Natural killer cell treated with Interleukin-12 subunit alpha and Interleukin-12 subunit beta and Interleukin-15 and Interleukin-18, amount 100 ng/mL, for 72 hours (primary cell): ENCODE measurements at regions not wholly inside any gene's neighbourhood (a gene's known extent, or its start where the extent isn't known, plus 50 kb on each side); places are given as distances from the start of the nearest gene placed in this dataset.
"Not testable (repeated sequence)": the region's sequence is repeated elsewhere in the genome, so short reads cannot be mapped to it uniquely, and the experiment has no call there.

Experiments used
- ATAC-seq, 2 donors: fragments of 150-1000 bp; cut with Tn5 transposase in 1 of 2; sonication (Bioruptor Pico), chemical (Tn5 transposase) in 1 of 2; 2 replicates each; pipeline ENCODE4 v1.10.0; 2021
- DNase-seq: peaks from one replicate; pipeline ENCODE4 v3.0.0; 2022; ENCODE audit warnings: low spot score
- H3K27ac Mint-ChIP-seq, 2 donors: 1 replicate in 1 of 2; 2 replicates in 1 of 2; pipeline ENCODE4 v1.8.0; 2022; ENCODE audit warnings: mixed read lengths in 2 of 2, mild to moderate bottlenecking in 1 of 2, moderate library complexity in 1 of 2
- H3K27me3 Mint-ChIP-seq, 2 donors: 1 replicate in 1 of 2; 2 replicates in 1 of 2; pipeline ENCODE4 v1.8.0; 2022; ENCODE audit warnings: mixed read lengths in 2 of 2
- H3K36me3 Mint-ChIP-seq: one replicate; pipeline ENCODE4 v1.8.0; 2022; ENCODE audit warnings: mixed read lengths
- H3K4me1 Mint-ChIP-seq, 2 donors: 1 replicate in 1 of 2; 2 replicates in 1 of 2; pipeline ENCODE4 v1.8.0; 2022; ENCODE audit warnings: low read depth in 2 of 2, mixed read lengths in 2 of 2, mild to moderate bottlenecking in 1 of 2
- H3K4me3 Mint-ChIP-seq: one replicate; pipeline ENCODE4 v1.8.0; 2022; ENCODE audit warnings: mixed read lengths
- H3K9me3 Mint-ChIP-seq: 2 replicates; pipeline ENCODE4 v1.8.0; 2022; ENCODE audit warnings: mixed read lengths

- H3K4me3 Mint-ChIP-seq = no peak overlapping the region
- H3K36me3 Mint-ChIP-seq = peaks cover 5% of the 10 kb centered on the region
- DNase-seq = no peak
- peaks cover 3% of the 10 kb centered on the region for H3K9me3 Mint-ChIP-seq
- H3K27me3 Mint-ChIP-seq = peaks cover 0 to 21% of the 10 kb centered on the region in 2 donors
- ATAC-seq = no peak
- H3K27ac Mint-ChIP-seq = peak overlapping the region in 1 of 2 donors; percentile 1
- H3K4me1 Mint-ChIP-seq = peaks cover 3 to 7% of the 10 kb centered on the region in 2 donors
Measured at GRCh38 chr3:101963902-101964362, 114.6 kb downstream of the NFKBIZ start.

DNA sequence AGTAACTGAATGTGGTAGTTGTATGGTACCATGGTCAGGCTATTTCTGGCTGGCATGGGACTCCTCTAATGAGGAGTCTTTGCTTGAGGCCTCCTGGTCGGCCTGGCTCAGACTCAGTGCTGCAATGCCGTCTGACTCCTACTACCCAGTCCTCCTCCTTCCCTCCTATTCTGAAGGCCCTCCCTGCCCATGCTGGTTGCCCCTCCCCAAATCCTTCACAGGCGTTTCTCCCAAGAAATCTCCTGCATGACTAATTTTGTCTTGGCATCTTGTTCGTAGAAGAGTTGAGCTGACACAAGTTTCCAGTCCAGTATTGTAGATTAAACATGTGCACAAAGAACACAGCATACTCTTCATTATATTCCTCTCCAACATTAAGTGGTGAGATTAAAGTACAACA lies 115.5 kb downstream of the NFKBIZ start:
- Mint-ChIP-seq H3K36me3 (peaks cover 5% of the 10 kb centered on the region), H3K4me1 (peaks cover 3 to 7% of the 10 kb centered on the region in 2 donors), H3K27ac (no peak overlapping the region), H3K9me3 (peaks cover 5% of the 10 kb centered on the region), H3K27me3 (peaks cover 2 to 21% of the 10 kb centered on the region in 2 donors), H3K4me3 (no peak overlapping the region)
- no peak for DNase-seq
- ATAC-seq = no peak

DNA sequence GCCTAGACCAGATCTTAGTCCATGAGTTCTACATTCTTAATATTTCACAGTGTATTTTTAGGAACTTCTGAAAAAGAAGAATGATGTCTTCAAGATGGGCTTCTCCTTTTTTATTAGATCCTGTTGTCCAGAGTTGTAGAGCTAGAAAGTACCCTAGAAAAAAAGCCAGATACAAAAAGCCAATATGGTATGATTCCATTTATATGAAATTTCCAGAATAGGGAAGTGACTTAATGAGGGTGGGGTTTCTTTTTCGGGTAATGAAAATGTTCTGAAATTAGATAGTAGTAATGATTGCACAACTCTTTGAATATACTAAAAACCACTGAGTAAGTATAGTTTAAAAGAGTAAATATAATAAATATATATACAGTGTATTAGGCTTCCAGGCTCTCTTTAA lies 116.9 kb downstream of the NFKBIZ start:
- Mint-ChIP-seq H3K27me3 (peaks cover 2 to 26% of the 10 kb centered on the region in 2 donors), H3K27ac (no peak overlapping the region), H3K9me3 (peaks cover 9% of the 10 kb centered on the region), H3K36me3 (peaks cover 5% of the 10 kb centered on the region), H3K4me1 (peaks cover 3 to 7% of the 10 kb centered on the region in 2 donors), H3K4me3 (no peak overlapping the region)
- DNase-seq (no peak), ATAC-seq (no peak)

GRCh38 chr3:101970212-101970611 lies 120.9 kb downstream of the NFKBIZ start:
- Mint-ChIP-seq H3K27ac (no peak overlapping the region), H3K27me3 (peaks cover 4 to 15% of the 10 kb centered on the region in 2 donors), H3K4me1 (peaks cover 4 to 11% of the 10 kb centered on the region in 2 donors), H3K4me3 (no peak overlapping the region), H3K9me3 (peaks cover 9% of the 10 kb centered on the region), H3K36me3 (peaks cover 5% of the 10 kb centered on the region)
- no peak for ATAC-seq
- DNase-seq = no peak

DNA sequence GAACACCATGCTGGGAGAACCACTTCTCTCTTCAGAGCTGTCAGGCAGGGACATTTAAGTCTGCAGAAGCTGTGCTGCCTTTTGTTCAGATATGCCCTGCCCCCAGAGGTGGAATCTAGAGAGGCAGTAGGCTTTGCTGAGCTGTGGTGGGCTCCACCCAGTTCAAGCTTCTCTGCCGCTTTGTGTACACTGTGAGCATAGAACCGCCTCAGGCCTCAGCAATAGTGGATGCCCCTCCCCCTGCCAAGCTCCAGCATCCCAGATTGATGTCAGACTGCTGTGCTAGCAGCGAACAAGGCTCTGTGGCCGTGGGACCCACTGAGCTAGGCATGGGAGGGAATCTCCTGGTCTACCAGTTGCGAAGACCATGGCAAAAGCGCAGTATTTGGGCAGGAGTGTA lies 121.6 kb downstream of the NFKBIZ start:
- Mint-ChIP-seq H3K4me1 (peaks cover 4 to 11% of the 10 kb centered on the region in 2 donors), H3K4me3 (no peak overlapping the region), H3K27me3 (peaks cover 4 to 15% of the 10 kb centered on the region in 2 donors), H3K9me3 (peaks cover 9% of the 10 kb centered on the region), H3K36me3 (peaks cover 5% of the 10 kb centered on the region), H3K27ac (no peak overlapping the region)
- DNase-seq (no peak), ATAC-seq (no peak)

DNA sequence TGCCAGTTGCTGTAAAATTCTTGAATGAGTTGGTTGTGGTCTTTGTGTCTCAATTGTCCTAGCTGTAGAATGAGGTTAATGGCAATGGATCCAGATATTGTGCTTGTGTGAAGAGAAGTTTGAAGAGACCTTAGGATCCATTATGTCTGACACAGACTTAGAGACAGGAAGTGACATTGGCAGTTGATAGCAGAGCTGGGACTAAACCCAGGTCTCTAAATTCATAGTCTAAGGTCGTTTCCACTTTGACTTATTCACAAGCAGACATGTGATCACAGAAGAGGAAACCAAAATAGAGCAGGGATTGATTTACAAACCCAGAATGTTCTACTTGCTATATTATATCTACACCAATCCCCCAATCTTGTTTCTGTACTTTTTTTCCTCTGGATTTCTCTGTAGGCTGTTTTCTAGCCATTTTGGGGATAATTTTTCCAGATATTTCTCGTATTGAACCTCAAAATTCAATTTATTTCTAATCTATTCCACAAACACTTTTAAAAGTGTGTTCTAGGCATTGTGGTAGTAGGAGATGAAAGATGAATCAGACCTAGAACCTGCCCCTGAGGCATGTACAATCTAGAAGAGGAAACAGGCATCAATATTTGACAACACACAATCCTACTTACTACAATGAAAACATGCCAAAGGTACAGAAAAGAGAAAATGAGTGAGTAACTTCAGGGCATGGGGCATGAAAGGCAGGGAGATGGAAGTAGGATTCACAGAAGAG lies 123.3 kb downstream of the NFKBIZ start:
- ATAC-seq (no peak), DNase-seq (no peak)
- Mint-ChIP-seq H3K36me3 (peaks cover 5% of the 10 kb centered on the region), H3K9me3 (peaks cover 9% of the 10 kb centered on the region), H3K4me3 (no peak overlapping the region), H3K4me1 (peaks cover 4 to 11% of the 10 kb centered on the region in 2 donors), H3K27ac (no peak overlapping the region), H3K27me3 (peaks cover 4 to 15% of the 10 kb centered on the region in 2 donors)

DNA sequence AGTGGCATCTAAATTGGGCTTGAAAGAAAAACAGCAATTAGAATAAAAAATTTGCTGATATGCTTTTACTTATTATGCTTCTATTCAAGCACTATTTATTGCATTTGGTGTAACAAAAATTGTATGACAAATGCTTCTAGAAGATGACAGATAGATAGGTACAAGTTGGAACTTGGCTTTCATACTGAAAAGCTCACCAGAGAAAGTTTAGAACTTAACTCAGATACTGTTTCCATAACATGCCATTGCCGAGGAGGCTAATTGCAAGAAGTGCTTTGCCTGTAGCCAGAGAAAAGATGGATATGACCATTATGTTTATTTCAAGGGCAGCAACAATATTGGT lies 123.8 kb downstream of the NFKBIZ start:
- H3K27me3 Mint-ChIP-seq = peaks cover 4 to 15% of the 10 kb centered on the region in 2 donors
- ATAC-seq = no peak
- peaks cover 9% of the 10 kb centered on the region for H3K9me3 Mint-ChIP-seq
- H3K4me3 Mint-ChIP-seq = no peak overlapping the region
- H3K36me3 Mint-ChIP-seq = peaks cover 5% of the 10 kb centered on the region
- H3K4me1 Mint-ChIP-seq = peaks cover 4 to 11% of the 10 kb centered on the region in 2 donors
- no peak for DNase-seq
- H3K27ac Mint-ChIP-seq = no peak overlapping the region

GRCh38 chr3:101975415-101975814 lies 126.1 kb downstream of the NFKBIZ start:
- H3K4me1 Mint-ChIP-seq = peaks cover 4 to 11% of the 10 kb centered on the region in 2 donors
- DNase-seq, ATAC-seq, H3K9me3 Mint-ChIP-seq, H3K4me3 Mint-ChIP-seq, H3K27ac Mint-ChIP-seq, H3K36me3 Mint-ChIP-seq: not testable (repeated sequence)
- H3K27me3 Mint-ChIP-seq = peaks cover 4 to 12% of the 10 kb centered on the region in 2 donors

DNA sequence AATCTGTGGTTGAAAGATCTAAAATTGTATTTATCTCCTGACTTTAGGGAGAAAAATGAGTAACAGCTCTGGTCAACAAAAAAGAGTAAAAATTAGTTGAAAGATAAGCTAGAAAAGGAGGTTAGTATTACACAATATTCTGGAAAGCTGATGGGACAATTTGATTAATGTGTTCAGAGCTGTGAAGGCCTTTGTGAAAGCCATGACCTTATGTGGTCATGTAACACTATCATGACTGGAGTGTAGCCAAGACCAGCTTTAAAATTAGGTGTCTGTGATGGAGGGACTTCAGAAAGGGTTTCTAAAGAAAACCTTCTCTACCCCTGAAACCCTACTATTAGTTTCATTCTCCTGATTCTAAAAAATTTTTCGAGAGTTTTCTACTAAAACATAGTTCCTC lies 127.2 kb downstream of the NFKBIZ start:
- Mint-ChIP-seq H3K4me1 (peaks cover 4 to 11% of the 10 kb centered on the region in 2 donors), H3K4me3 (no peak overlapping the region), H3K27ac (no peak overlapping the region), H3K9me3 (no peaks in the 10 kb centered on the region), H3K27me3 (peaks cover 5 to 16% of the 10 kb centered on the region in 2 donors), H3K36me3 (no peaks in the 10 kb centered on the region)
- DNase-seq (no peak), ATAC-seq (no peak)

GRCh38 chr3:101978348-101978747 lies 129.0 kb downstream of the NFKBIZ start:
- Mint-ChIP-seq H3K4me1 (no peaks in the 10 kb centered on the region), H3K36me3 (no peaks in the 10 kb centered on the region), H3K4me3 (no peak overlapping the region), H3K27me3 (peaks cover 10 to 24% of the 10 kb centered on the region in 2 donors), H3K9me3 (no peaks in the 10 kb centered on the region), H3K27ac (no peak overlapping the region)
- DNase-seq (no peak), ATAC-seq (no peak)

DNA sequence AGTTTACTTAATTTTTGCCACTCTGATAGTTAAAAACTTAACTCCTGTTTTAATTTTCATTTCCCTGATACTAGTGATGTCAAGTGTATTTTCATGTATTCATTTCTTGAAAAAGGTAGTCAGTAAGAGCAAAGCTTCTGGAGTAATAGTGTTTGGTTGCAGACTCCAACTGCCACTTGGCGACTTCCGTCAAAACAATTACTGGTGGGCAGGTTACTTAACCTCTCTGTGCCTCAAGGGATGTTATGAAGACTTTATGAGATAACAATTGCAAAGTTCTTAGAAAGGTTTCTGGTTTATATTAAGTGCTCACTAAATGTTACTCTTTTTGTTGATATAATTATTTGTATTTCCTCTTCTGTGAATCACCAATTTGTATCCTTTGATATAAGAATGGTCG lies 129.7 kb downstream of the NFKBIZ start:
- no peak overlapping the region for H3K4me3 Mint-ChIP-seq
- no peak overlapping the region for H3K27ac Mint-ChIP-seq
- DNase-seq (no peak), ATAC-seq (no peak)
- H3K9me3 Mint-ChIP-seq = no peaks in the 10 kb centered on the region
- peaks cover 10 to 28% of the 10 kb centered on the region in 2 donors for H3K27me3 Mint-ChIP-seq
- no peaks in the 10 kb centered on the region for H3K36me3 Mint-ChIP-seq
- H3K4me1 Mint-ChIP-seq = no peaks in the 10 kb centered on the region

GRCh38 chr3:101984356-101984755 lies 135.0 kb downstream of the NFKBIZ start:
- Mint-ChIP-seq H3K27ac (no peak overlapping the region), H3K4me3 (no peak overlapping the region), H3K27me3 (peaks cover 22 to 53% of the 10 kb centered on the region in 2 donors), H3K4me1 (peaks cover 17 to 23% of the 10 kb centered on the region in 2 donors), H3K36me3 (no peaks in the 10 kb centered on the region), H3K9me3 (no peaks in the 10 kb centered on the region)
- ATAC-seq (no peak), DNase-seq (no peak)

- Mint-ChIP-seq H3K36me3 (no peaks in the 10 kb centered on the region), H3K4me3 (peak overlapping the region; percentile 16), H3K27me3 (peaks cover 19 to 30% of the 10 kb centered on the region in 2 donors), H3K27ac (peak overlapping the region; percentile 7 to 9), H3K9me3 (no peaks in the 10 kb centered on the region), H3K4me1 (peaks cover 24 to 31% of the 10 kb centered on the region in 2 donors)
- DNase-seq (no peak), ATAC-seq (peak; percentile 64 to 66)
Measured at GRCh38 chr3:101988596-101988995, 139.3 kb downstream of the NFKBIZ start.

DNA sequence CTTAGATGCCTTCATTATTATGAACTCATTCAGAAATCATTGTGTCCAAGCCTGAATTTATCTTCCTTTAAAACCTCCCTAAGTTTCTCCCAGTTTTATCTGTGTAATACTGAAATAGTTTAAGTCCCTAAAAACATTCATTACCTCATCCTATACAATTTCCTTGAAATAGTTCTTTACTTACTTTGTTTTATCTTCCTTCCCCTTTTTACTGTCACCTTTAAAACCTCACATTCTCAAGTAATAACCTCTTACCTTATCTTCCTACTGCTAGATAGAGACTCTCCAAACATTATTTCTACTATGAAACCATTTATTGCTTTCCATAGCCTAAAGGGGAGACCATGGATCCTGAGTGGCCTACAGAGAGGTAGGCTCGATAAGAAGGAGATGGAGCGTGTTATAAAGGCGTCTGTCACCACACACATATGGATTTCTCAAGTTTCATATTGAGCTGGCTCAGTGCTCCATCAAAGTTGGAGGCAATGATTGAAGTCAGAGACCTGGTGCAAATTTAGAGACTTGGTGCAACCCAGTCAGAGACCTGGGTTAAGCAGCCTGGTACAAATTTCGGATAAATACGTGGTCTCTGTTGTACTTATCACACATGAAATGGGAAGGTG lies 140.4 kb downstream of the NFKBIZ start:
- Mint-ChIP-seq H3K27me3 (peaks cover 16 to 25% of the 10 kb centered on the region in 2 donors), H3K27ac (peak overlapping the region; percentile 3 to 9), H3K4me3 (peak overlapping the region; percentile 16), H3K9me3 (no peaks in the 10 kb centered on the region), H3K4me1 (peaks cover 24 to 31% of the 10 kb centered on the region in 2 donors), H3K36me3 (no peaks in the 10 kb centered on the region)
- DNase-seq (no peak), ATAC-seq (no peak)
